ENCODE measurements at regions not wholly inside any gene's neighbourhood (a gene's known extent, or its start where the extent isn't known, plus 50 kb on each side); places are given as distances from the start of the nearest gene placed in this dataset.

DNA sequence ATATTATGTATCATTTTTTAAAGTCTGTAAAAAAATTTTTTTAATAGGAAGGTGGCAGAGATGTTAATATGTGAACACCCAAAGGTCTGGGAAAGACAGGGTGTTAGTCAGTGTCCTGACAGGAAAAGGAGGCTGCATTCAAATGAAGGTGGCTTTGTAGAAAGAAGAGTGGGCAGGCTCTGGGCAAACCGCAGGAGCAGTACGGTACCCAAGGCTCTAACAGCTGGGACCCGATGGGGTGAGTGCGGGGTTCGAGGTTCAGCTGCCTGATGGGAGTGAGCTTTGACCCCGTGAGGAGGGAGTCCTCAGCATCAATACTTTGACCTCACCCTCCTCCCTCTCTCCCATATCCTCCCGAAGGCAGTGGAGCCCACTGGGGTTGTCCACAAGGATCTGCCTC lies 142.5 kb downstream of the C11orf91 start:
- 90% methylated on average over 2 of the region's 7 CpGs for WGBS (ENCODE audit: insufficient coverage)
- Histone ChIP-seq H3K4me1 (ENCODE audit: control insufficient read depth in 1 of 2, insufficient read depth in 2 of 2, low read length in 2 of 2) (no peaks in the 10 kb centered on the region), H4K20me1 (ENCODE audit: insufficient read depth, low read length) (no peaks in the 10 kb centered on the region), H2AFZ (ENCODE audit: insufficient read depth, low read depth, low read length, poor library complexity, severe bottlenecking) (no peak overlapping the region), H3K9me3 (replicated peaks in 1 of 2; ENCODE audit: control insufficient read depth in 1 of 2, insufficient read depth in 1 of 2, low read length in 2 of 2) (no peaks in the 10 kb centered on the region), H3K4me3 (replicated peaks in 1 of 3; ENCODE audit: low read depth in 2 of 3, low read length in 3 of 3) (no peak overlapping the region), H3K4me2 (replicated peaks; ENCODE audit: extremely low read depth, low read length, poor library complexity, severe bottlenecking) (no peak overlapping the region), H3K9ac (ENCODE audit: insufficient read depth, low read length, poor library complexity, severe bottlenecking) (no peak overlapping the region), H3K79me2 (ENCODE audit: insufficient read depth, low read length) (no peaks in the 10 kb centered on the region), H3K36me3 (replicated peaks in 1 of 2; ENCODE audit: control insufficient read depth in 1 of 2, insufficient read depth in 2 of 2, low read length in 2 of 2) (no peaks in the 10 kb centered on the region), H3K27me3 (ENCODE audit: control insufficient read depth in 2 of 2, insufficient read depth in 2 of 2, low read length in 2 of 2) (no peaks in the 10 kb centered on the region), H3K27ac (ENCODE audit: low read depth in 1 of 2, low read length in 2 of 2) (no peak overlapping the region)
- Mint-ChIP-seq H3K27me3 (ENCODE audit: low read depth in 3 of 3) (peaks cover 2 to 11% (median 9%) of the 10 kb centered on the region in 3 donors), H3K4me1 (peaks cover 1% of the 10 kb centered on the region), H3K27ac (no peak overlapping the region), H3K36me3 (no peaks in the 10 kb centered on the region), H3K9me3 (no peaks in the 10 kb centered on the region), H3K4me3 (no peak overlapping the region)
- TF ChIP-seq, protein P1, sequence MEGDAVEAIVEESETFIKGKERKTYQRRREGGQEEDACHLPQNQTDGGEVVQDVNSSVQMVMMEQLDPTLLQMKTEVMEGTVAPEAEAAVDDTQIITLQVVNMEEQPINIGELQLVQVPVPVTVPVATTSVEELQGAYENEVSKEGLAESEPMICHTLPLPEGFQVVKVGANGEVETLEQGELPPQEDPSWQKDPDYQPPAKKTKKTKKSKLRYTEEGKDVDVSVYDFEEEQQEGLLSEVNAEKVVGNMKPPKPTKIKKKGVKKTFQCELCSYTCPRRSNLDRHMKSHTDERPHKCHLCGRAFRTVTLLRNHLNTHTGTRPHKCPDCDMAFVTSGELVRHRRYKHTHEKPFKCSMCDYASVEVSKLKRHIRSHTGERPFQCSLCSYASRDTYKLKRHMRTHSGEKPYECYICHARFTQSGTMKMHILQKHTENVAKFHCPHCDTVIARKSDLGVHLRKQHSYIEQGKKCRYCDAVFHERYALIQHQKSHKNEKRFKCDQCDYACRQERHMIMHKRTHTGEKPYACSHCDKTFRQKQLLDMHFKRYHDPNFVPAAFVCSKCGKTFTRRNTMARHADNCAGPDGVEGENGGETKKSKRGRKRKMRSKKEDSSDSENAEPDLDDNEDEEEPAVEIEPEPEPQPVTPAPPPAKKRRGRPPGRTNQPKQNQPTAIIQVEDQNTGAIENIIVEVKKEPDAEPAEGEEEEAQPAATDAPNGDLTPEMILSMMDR (IDR thresholded peaks at IDR 0.05), result no peak
- intact Hi-C loops (cut with micrococcal nuclease), result no loop called here
- DNase-seq, result no peak

DNA sequence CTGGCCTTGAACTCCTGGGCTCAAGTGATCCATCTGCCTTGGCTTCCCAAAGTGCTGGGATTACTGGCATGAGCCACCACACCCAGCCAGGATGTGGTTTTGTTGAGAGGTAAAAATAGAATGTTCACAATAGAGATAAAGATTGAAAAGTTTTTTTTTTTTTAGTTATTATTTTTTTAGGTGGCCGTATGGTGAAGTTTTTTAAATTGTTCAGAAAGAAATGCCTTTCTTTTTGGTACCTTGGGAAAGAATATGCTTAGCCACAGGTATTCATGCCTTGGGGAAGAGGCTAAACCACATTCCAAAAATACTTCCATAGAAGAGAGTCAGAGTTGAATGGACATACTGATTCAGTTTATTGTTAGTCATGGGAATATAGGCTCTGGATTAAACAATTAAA lies 143.4 kb downstream of the C11orf91 start:
- no peak for DNase-seq
- no peaks in the 10 kb centered on the region for H4K20me1 ChIP-seq (ENCODE audit: insufficient read depth, low read length)
- TF ChIP-seq, protein P1 (IDR thresholded peaks at IDR 0.05), result no peak
- no peaks in the 10 kb centered on the region for H3K27me3 ChIP-seq (ENCODE audit: control insufficient read depth in 2 of 2, insufficient read depth in 2 of 2, low read length in 2 of 2)
- no peak overlapping the region for H3K27ac ChIP-seq (ENCODE audit: low read depth in 1 of 2, low read length in 2 of 2)
- Mint-ChIP-seq H3K36me3 (no peaks in the 10 kb centered on the region), H3K4me3 (no peak overlapping the region), H3K9me3 (no peaks in the 10 kb centered on the region), H3K4me1 (no peaks in the 10 kb centered on the region), H3K27ac (no peak overlapping the region), H3K27me3 (ENCODE audit: low read depth in 3 of 3) (peaks cover 2 to 12% (median 7%) of the 10 kb centered on the region in 3 donors)
- no peaks in the 10 kb centered on the region for H3K9me3 ChIP-seq (replicated peaks in 1 of 2; ENCODE audit: control insufficient read depth in 1 of 2, insufficient read depth in 1 of 2, low read length in 2 of 2)
- intact Hi-C loops (cut with micrococcal nuclease), result no loop called here
- no peaks in the 10 kb centered on the region for H3K36me3 ChIP-seq (replicated peaks in 1 of 2; ENCODE audit: control insufficient read depth in 1 of 2, insufficient read depth in 2 of 2, low read length in 2 of 2)
- H3K4me2 ChIP-seq (replicated peaks; ENCODE audit: extremely low read depth, low read length, poor library complexity, severe bottlenecking), result no peak overlapping the region
- no peaks in the 10 kb centered on the region for H3K4me1 ChIP-seq (ENCODE audit: control insufficient read depth in 1 of 2, insufficient read depth in 2 of 2, low read length in 2 of 2)
- no CpG with 5 or more reads among the region's 1 CpG for WGBS (ENCODE audit: insufficient coverage)
- H2AFZ ChIP-seq (ENCODE audit: insufficient read depth, low read depth, low read length, poor library complexity, severe bottlenecking), result no peak overlapping the region
- no peak overlapping the region for H3K9ac ChIP-seq (ENCODE audit: insufficient read depth, low read length, poor library complexity, severe bottlenecking)
- no peak overlapping the region for H3K4me3 ChIP-seq (replicated peaks in 1 of 3; ENCODE audit: low read depth in 2 of 3, low read length in 3 of 3)
- no peaks in the 10 kb centered on the region for H3K79me2 ChIP-seq (ENCODE audit: insufficient read depth, low read length)
